Heart right ventricle (tissue), 16 donors: ENCODE measurements at regions not wholly inside any gene's neighbourhood (a gene's known extent, or its start where the extent isn't known, plus 50 kb on each side); places are given as distances from the start of the nearest gene placed in this dataset.
"Not testable (repeated sequence)": the region's sequence is repeated elsewhere in the genome, so short reads cannot be mapped to it uniquely, and the experiment has no call there.

Experiments used
- ATAC-seq, 8 donors: fragments of 200-7000 bp; cut with Tn5 transposase; one replicate each; pipeline ENCODE4 v1.9.1; 2020; ENCODE audit warnings: mild to moderate bottlenecking in 8 of 8, moderate library complexity in 8 of 8, moderate number of reproducible peaks in 1 of 8
- DNase-seq, 2 donors: peaks; one replicate each; pipeline ENCODE4 v3.0.0-alpha.2; 2020
- H3K27ac ChIP-seq, 10 donors: fragments of 200-600 bp; sonication (generic) in 2 of 10; one replicate each; pipeline versions ENCODE4 v1.5.0 to v1.8.0; 2020 to 2022; ENCODE audit warnings: mild to moderate bottlenecking in 3 of 10
- H3K27me3 ChIP-seq, 7 donors: fragments of 200-600 bp; one replicate each; pipeline ENCODE4 v1.8.0; 2021 to 2022; ENCODE audit warnings: mild to moderate bottlenecking in 2 of 7
- H3K36me3 ChIP-seq, 9 donors: fragments of 200-600 bp; sonication (generic) in 1 of 9; one replicate each; pipeline versions ENCODE4 v1.5.0 to v1.8.0; 2020 to 2022; ENCODE audit warnings: mild to moderate bottlenecking in 2 of 9
- H3K4me1 ChIP-seq, 9 donors: fragments of 200-600 bp; sonication (generic) in 1 of 9; one replicate each; pipeline versions ENCODE4 v1.5.0 to v1.8.0; 2020 to 2022; ENCODE audit warnings: mild to moderate bottlenecking in 4 of 9
- H3K4me3 ChIP-seq, 10 donors: fragments of 200-600 bp; sonication (generic) in 2 of 10; one replicate each; pipeline versions ENCODE4 v1.5.0 to v1.8.0; 2020 to 2022; ENCODE audit warnings: mild to moderate bottlenecking in 7 of 10, moderate library complexity in 2 of 10
- H3K9me3 ChIP-seq, 11 donors: fragments of 200-600 bp in 10 of 11; sonication (generic) in 2 of 11; one replicate each; pipeline versions ENCODE4 v1.5.0 to v1.8.0; 2013 to 2022; ENCODE audit warnings: mild to moderate bottlenecking in 2 of 11, control low read depth in 1 of 11, moderate library complexity in 1 of 11
- WGBS, 2 donors: extraction: QIAGEN DNeasy Blood & Tissue Kit; methylation state at CpG; one replicate each; pipeline ENCODE4 v1.1.7; 2013; ENCODE audit warnings: inconsistent platforms in 1 of 2; 5-methylcytosine and 5-hydroxymethylcytosine counted together
- intact Hi-C, 10 donors: fragments of 100-400 bp; cut with DNase I; formaldehyde crosslinking; loops; one replicate each; pipeline versions ENCODE4 v1.11.1 to v1.14.2; 2022
- TF ChIP-seq, protein P1 (sequence below), 9 donors: fragments of 200-600 bp; sonication (generic) in 2 of 9; IDR thresholded peaks; one replicate each; pipeline versions ENCODE4 v1.5.0 to v1.8.0; 2021 to 2022; ENCODE audit warnings: antibody characterized with exemption in 9 of 9, mild to moderate bottlenecking in 5 of 9, moderate library complexity in 1 of 9
- donor health status: Arrhythmogenic right ventricular cardiomyopathy.
- donor health status: ischemic (EF 13 %, LVEDD 7.1; RV severe dilation, severe dysfunction).
- donor health status: healthy with polysubstance abuse.
- donor health status: DM: no; HTN: yes; CAD: no.
- donor health status: DM: no; HTN: no; CAD: no.
- donor health status: ischemic (EF 25% LVEDD 6.9; RV normal size, moderate dysfunction).
- donor health status: ischemic (EF 25% LVEDD 5.7; RV mildly dilated, moderate dysfunction).
- donor health status: healthy.
- donor health status: DM: yes; HTN: yes; CAD: no.
- donor health status: Ischemic cardiomyopathy.
- donor health status: ischemic (EF 35%, LVEDD 5.7; RV mildly dilated, moderate dysfunction).
- donor health status: nonischemic (EF 11% LVEDD 7.7; RV severe dilation, severe dysfunction).
- donor health status: DM: yes; HTN: yes; CAD: no.
- donor health status: PGD.
- donor health status: ischemic (EF 29% LVEDD 5.4; RV normal size, mild dysfunction).
- donor health status: nonischemic (EF 23%, LVEDD 6.1; RV moderate dilation, normal function).

DNA sequence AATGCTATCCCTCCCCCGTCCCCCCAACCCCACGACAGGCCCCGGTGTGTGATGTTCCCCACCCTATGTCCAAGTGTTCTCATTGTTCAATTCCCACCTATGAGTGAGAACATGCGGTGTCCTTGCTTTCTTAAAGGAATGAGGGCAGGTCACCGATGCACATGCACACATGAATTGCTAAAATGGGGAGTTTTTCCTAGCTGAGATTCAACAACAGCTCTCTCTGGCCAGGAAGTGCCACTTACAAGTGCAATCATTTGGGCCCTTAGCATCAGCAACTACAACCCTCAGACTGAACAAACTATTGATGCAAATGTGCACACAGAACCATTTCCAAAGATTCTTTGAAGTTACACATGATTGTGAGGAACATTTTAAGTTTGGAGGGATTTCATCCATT is 95.7 kb upstream of the IQCM start:
- Histone ChIP-seq H3K4me1 (peaks cover 0 to 32% (median 0%) of the 10 kb centered on the region in 9 donors), H3K27ac (no peak overlapping the region), H3K27me3 (no peaks in the 10 kb centered on the region), H3K4me3 (no peak overlapping the region), H3K36me3 (no peaks in the 10 kb centered on the region), H3K9me3 (no peaks in the 10 kb centered on the region)
- ATAC-seq, result no peak
- WGBS, 2 donors, result 82 to 90% methylated on average over 5 of the region's 5 CpGs
- no peak for DNase-seq
- TF ChIP-seq, protein P1, sequence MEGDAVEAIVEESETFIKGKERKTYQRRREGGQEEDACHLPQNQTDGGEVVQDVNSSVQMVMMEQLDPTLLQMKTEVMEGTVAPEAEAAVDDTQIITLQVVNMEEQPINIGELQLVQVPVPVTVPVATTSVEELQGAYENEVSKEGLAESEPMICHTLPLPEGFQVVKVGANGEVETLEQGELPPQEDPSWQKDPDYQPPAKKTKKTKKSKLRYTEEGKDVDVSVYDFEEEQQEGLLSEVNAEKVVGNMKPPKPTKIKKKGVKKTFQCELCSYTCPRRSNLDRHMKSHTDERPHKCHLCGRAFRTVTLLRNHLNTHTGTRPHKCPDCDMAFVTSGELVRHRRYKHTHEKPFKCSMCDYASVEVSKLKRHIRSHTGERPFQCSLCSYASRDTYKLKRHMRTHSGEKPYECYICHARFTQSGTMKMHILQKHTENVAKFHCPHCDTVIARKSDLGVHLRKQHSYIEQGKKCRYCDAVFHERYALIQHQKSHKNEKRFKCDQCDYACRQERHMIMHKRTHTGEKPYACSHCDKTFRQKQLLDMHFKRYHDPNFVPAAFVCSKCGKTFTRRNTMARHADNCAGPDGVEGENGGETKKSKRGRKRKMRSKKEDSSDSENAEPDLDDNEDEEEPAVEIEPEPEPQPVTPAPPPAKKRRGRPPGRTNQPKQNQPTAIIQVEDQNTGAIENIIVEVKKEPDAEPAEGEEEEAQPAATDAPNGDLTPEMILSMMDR (IDR thresholded peaks at IDR 0.05), result no peak
- intact Hi-C loops, result no loop called here

DNA sequence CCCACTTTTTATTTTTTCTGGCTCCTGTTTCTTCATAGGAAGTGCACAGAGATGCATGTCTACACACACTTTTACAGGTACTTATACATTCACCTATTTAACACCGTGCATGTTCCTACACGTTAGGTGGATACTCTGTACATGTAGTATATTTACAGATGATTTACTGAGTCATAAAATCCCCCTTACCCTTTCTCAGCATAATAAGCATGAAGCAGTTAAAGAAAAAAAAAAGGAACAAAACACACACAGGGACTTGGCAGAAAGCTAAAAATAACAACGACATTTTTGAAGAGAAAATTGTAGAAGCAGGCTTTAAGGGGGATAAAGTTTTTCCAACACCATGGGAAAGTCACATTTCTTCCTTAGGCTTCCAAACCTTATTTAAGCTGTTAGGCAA is 96.4 kb upstream of the IQCM start:
- Histone ChIP-seq H3K4me3 (no peak overlapping the region), H3K9me3 (no peaks in the 10 kb centered on the region), H3K27ac (peak overlapping the region in 2 of 10 donors; percentile 29 to 63), H3K36me3 (no peaks in the 10 kb centered on the region), H3K4me1 (peaks cover 0 to 32% (median 0%) of the 10 kb centered on the region in 9 donors), H3K27me3 (no peaks in the 10 kb centered on the region)
- WGBS, 2 donors, result 39 to 51% methylated on average over 3 of the region's 3 CpGs
- TF ChIP-seq, protein P1 (IDR thresholded peaks at IDR 0.05), result no peak
- DNase-seq (no peak), ATAC-seq (no peak)
- intact Hi-C loops, result no loop called here

- Histone ChIP-seq H3K4me3 (no peak overlapping the region), H3K9me3 (no peaks in the 10 kb centered on the region), H3K4me1 (peaks cover 0 to 32% (median 0%) of the 10 kb centered on the region in 9 donors), H3K27ac (peak overlapping the region in 9 of 10 donors; percentile 2 to 70 (median 43)), H3K36me3 (no peaks in the 10 kb centered on the region), H3K27me3 (no peaks in the 10 kb centered on the region)
- ATAC-seq, result peak; percentile 43 to 95 (median 81)
- intact Hi-C loops, result no loop called here
- WGBS, 2 donors, result 38% methylated on average over 7 of the region's 7 CpGs
- TF ChIP-seq, protein P1 (IDR thresholded peaks at IDR 0.05), result peak in 8 of 9 donors; percentile 14 to 69 (median 54)
- peak in 1 of 2 donors; percentile 28 for DNase-seq
Measured at GRCh38 chr4:149914119-149915115, 98.8 kb upstream of the IQCM start.

GRCh38 chr4:149915735-149916134 is 100.1 kb upstream of the IQCM start:
- intact Hi-C loops, ATAC-seq, H3K9me3 ChIP-seq, DNase-seq, H3K36me3 ChIP-seq, H3K27me3 ChIP-seq, H3K4me3 ChIP-seq: not testable (repeated sequence)
- Histone ChIP-seq H3K4me1 (peaks cover 0 to 32% (median 0%) of the 10 kb centered on the region in 9 donors), H3K27ac (peak overlapping the region in 2 of 10 donors; percentile 47 to 70)
- WGBS, 2 donors, result 76 to 77% methylated on average over 14 to 15 of the region's 15 CpGs

- Histone ChIP-seq H3K27ac (no peak overlapping the region), H3K4me3 (no peak overlapping the region), H3K9me3 (no peaks in the 10 kb centered on the region), H3K36me3 (no peaks in the 10 kb centered on the region), H3K27me3 (no peaks in the 10 kb centered on the region), H3K4me1 (no peaks in the 10 kb centered on the region)
- no peak for ATAC-seq
- TF ChIP-seq, protein P1 (IDR thresholded peaks at IDR 0.05), result no peak
- intact Hi-C loops, result no loop called here
- 83 to 93% methylated on average over 6 of the region's 6 CpGs for WGBS, 2 donors
- DNase-seq, result no peak
Measured at GRCh38 chr4:149923736-149924135, 108.1 kb upstream of the IQCM start.
